Fibroblast of lung (primary cell): ENCODE measurements at regions not wholly inside any gene's neighbourhood (a gene's known extent, or its start where the extent isn't known, plus 50 kb on each side); places are given as distances from the start of the nearest gene placed in this dataset.

Source experiments
- DNase-seq, 2 donors: peaks; one replicate each; pipeline versions ENCODE4 v3.0.0 to v3.0.0-alpha.2; 2010; ENCODE audit warnings: low read depth in 2 of 2
- H2AFZ ChIP-seq: 2 replicates; pipeline ENCODE4 v1.5.1; 2012; ENCODE audit warnings: low read length, control low read depth, inconsistent platforms
- H3K27ac ChIP-seq: 2 replicates; pipeline ENCODE4 v1.5.1; 2011; ENCODE audit warnings: low read length, control low read depth; ENCODE audit not compliant: insufficient read depth
- H3K27me3 ChIP-seq: 2 replicates; pipeline ENCODE4 v1.5.1; 2011; ENCODE audit warnings: mild to moderate bottlenecking, low read length; ENCODE audit not compliant: control insufficient read depth, insufficient read depth
- H3K36me3 ChIP-seq: 2 replicates; pipeline ENCODE4 v1.5.1; 2011; ENCODE audit warnings: low read length; ENCODE audit not compliant: control insufficient read depth, insufficient read depth
- H3K4me1 ChIP-seq: 2 replicates; pipeline ENCODE4 v1.5.1; 2011; ENCODE audit warnings: low read length; ENCODE audit not compliant: control insufficient read depth, insufficient read depth; ENCODE audit errors: extremely low read depth
- H3K4me2 ChIP-seq: 2 replicates; pipeline ENCODE4 v1.5.1; 2011; ENCODE audit warnings: low read length, control low read depth; ENCODE audit not compliant: insufficient read depth; ENCODE audit errors: extremely low read depth
- H3K4me3 ChIP-seq, 4 experiments: fragments of 200-600 bp in 1 of 4; sonication (generic) in 1 of 4; replicated peaks in 1 of 4; 2 replicates each; pipeline ENCODE4 v1.5.1; 2011 to 2016; ENCODE audit warnings: low read length in 4 of 4, low read depth in 3 of 4, mild to moderate bottlenecking in 3 of 4, control low read depth in 2 of 4, inconsistent platforms in 1 of 4, mixed read lengths in 1 of 4; ENCODE audit not compliant: insufficient read depth in 1 of 4; ENCODE audit errors: control extremely low read depth in 1 of 4
- H3K79me2 ChIP-seq: 2 replicates; pipeline ENCODE4 v1.5.1; 2012; ENCODE audit warnings: mild to moderate bottlenecking, low read length, inconsistent platforms; ENCODE audit not compliant: control insufficient read depth, insufficient read depth
- H3K9ac ChIP-seq: 2 replicates; pipeline ENCODE4 v1.5.1; 2011; ENCODE audit warnings: mild to moderate bottlenecking, low read length, control low read depth; ENCODE audit not compliant: insufficient read depth
- H3K9me3 ChIP-seq: 2 replicates; pipeline ENCODE4 v1.5.1; 2012; ENCODE audit warnings: low read depth, low read length; ENCODE audit not compliant: control insufficient read depth, insufficient read depth
- H4K20me1 ChIP-seq: 2 replicates; pipeline ENCODE4 v1.5.1; 2011; ENCODE audit warnings: low read length; ENCODE audit not compliant: control insufficient read depth, insufficient read depth; ENCODE audit errors: extremely low read depth
- CTCF ChIP-seq, 2 donors: IDR thresholded peaks in 1 of 2; conservative IDR thresholded peaks in 1 of 2; 1 replicate in 1 of 2; 2 replicates in 1 of 2; pipeline ENCODE4 v1.5.1; 2011 to 2012; ENCODE audit warnings: low read length in 2 of 2, control low read depth in 1 of 2, inconsistent platforms in 1 of 2, low read depth in 1 of 2, mild to moderate bottlenecking in 1 of 2
- EZH2 ChIP-seq: IDR thresholded peaks from 2 replicates; pipeline ENCODE4 v1.5.1; 2012; ENCODE audit warnings: low read length, control low read depth, mild to moderate bottlenecking; ENCODE audit errors: missing control alignments

GRCh38 chr9:105079457-105079856, 151.5 kb upstream of the ABCA1 start:
- TF ChIP-seq CTCF (conservative IDR thresholded peaks at IDR 0.05 in 1 of 2, IDR thresholded peaks at IDR 0.05 in 1 of 2; ENCODE audit: low read depth in 1 of 2, low read length in 2 of 2) (no peak), EZH2 (no peak)
- no peak for DNase-seq
- Histone ChIP-seq H4K20me1 (no peaks in the 10 kb centered on the region), H3K27ac (no peak overlapping the region), H3K4me2 (no peak overlapping the region), H3K27me3 (no peaks in the 10 kb centered on the region), H3K4me3 (no peak overlapping the region), H3K9ac (no peak overlapping the region), H3K9me3 (no peaks in the 10 kb centered on the region), H3K79me2 (no peaks in the 10 kb centered on the region), H2AFZ (no peak overlapping the region), H3K4me1 (peaks cover 2% of the 10 kb centered on the region), H3K36me3 (no peaks in the 10 kb centered on the region)

GRCh38 chr9:105082843-105083242, 154.9 kb upstream of the ABCA1 start:
- H4K20me1 ChIP-seq, result no peaks in the 10 kb centered on the region
- no peak overlapping the region for H3K4me3 ChIP-seq
- no peaks in the 10 kb centered on the region for H3K4me1 ChIP-seq
- H2AFZ ChIP-seq, result no peak overlapping the region
- H3K9ac ChIP-seq, result no peak overlapping the region
- TF ChIP-seq CTCF (conservative IDR thresholded peaks at IDR 0.05 in 1 of 2, IDR thresholded peaks at IDR 0.05 in 1 of 2; ENCODE audit: low read depth in 1 of 2, low read length in 2 of 2) (no peak), EZH2 (no peak)
- H3K36me3 ChIP-seq, result no peaks in the 10 kb centered on the region
- no peaks in the 10 kb centered on the region for H3K79me2 ChIP-seq
- H3K9me3 ChIP-seq, result no peaks in the 10 kb centered on the region
- H3K27ac ChIP-seq, result no peak overlapping the region
- no peaks in the 10 kb centered on the region for H3K27me3 ChIP-seq
- DNase-seq, result no peak
- no peak overlapping the region for H3K4me2 ChIP-seq

- no peak overlapping the region for H3K4me2 ChIP-seq
- H3K27me3 ChIP-seq, result no peaks in the 10 kb centered on the region
- no peaks in the 10 kb centered on the region for H3K79me2 ChIP-seq
- no peak overlapping the region for H2AFZ ChIP-seq
- no peaks in the 10 kb centered on the region for H3K9me3 ChIP-seq
- no peak overlapping the region for H3K27ac ChIP-seq
- no peaks in the 10 kb centered on the region for H3K4me1 ChIP-seq
- no peaks in the 10 kb centered on the region for H4K20me1 ChIP-seq
- TF ChIP-seq EZH2 (no peak), CTCF (conservative IDR thresholded peaks at IDR 0.05 in 1 of 2, IDR thresholded peaks at IDR 0.05 in 1 of 2; ENCODE audit: low read depth in 1 of 2, low read length in 2 of 2) (no peak)
- DNase-seq, result no peak
- no peaks in the 10 kb centered on the region for H3K36me3 ChIP-seq
- no peak overlapping the region for H3K9ac ChIP-seq
- no peak overlapping the region for H3K4me3 ChIP-seq
Measured at GRCh38 chr9:105083256-105083655, 155.3 kb upstream of the ABCA1 start.
